Mesothelial cell of epicardium (in vitro differentiated cells): ENCODE measurements at regions not wholly inside any gene's neighbourhood (a gene's known extent, or its start where the extent isn't known, plus 50 kb on each side); places are given as distances from the start of the nearest gene placed in this dataset.

Source experiments
- DNase-seq, 2 experiments: peaks; one replicate each; pipeline ENCODE4 v3.0.0; 2021; ENCODE audit warnings: low spot score in 2 of 2; ENCODE audit not compliant: unreplicated experiment in 2 of 2
- H3K27ac Mint-ChIP-seq: 2 replicates; pipeline ENCODE4 v1.8.0; 2021; ENCODE audit warnings: mixed read lengths
- H3K27me3 Mint-ChIP-seq: 2 replicates; pipeline ENCODE4 v1.8.0; 2021; ENCODE audit warnings: low read depth, mixed read lengths
- H3K36me3 Mint-ChIP-seq: 2 replicates; pipeline ENCODE4 v1.8.0; 2021; ENCODE audit warnings: mixed read lengths
- H3K4me1 Mint-ChIP-seq: 2 replicates; pipeline ENCODE4 v1.8.0; 2021; ENCODE audit warnings: mixed read lengths
- H3K4me3 Mint-ChIP-seq: 2 replicates; pipeline ENCODE4 v1.8.0; 2021; ENCODE audit warnings: mild to moderate bottlenecking, moderate library complexity, mixed read lengths
- H3K9me3 Mint-ChIP-seq: 2 replicates; pipeline ENCODE4 v1.8.0; 2021; ENCODE audit warnings: mixed read lengths
- TF ChIP-seq, protein P1 (sequence below): fragments of 200-600 bp; sonication (generic); IDR thresholded peaks from one replicate; pipeline ENCODE4 v1.5.0; 2021; ENCODE audit warnings: antibody characterized with exemption; ENCODE audit not compliant: unreplicated experiment

DNA sequence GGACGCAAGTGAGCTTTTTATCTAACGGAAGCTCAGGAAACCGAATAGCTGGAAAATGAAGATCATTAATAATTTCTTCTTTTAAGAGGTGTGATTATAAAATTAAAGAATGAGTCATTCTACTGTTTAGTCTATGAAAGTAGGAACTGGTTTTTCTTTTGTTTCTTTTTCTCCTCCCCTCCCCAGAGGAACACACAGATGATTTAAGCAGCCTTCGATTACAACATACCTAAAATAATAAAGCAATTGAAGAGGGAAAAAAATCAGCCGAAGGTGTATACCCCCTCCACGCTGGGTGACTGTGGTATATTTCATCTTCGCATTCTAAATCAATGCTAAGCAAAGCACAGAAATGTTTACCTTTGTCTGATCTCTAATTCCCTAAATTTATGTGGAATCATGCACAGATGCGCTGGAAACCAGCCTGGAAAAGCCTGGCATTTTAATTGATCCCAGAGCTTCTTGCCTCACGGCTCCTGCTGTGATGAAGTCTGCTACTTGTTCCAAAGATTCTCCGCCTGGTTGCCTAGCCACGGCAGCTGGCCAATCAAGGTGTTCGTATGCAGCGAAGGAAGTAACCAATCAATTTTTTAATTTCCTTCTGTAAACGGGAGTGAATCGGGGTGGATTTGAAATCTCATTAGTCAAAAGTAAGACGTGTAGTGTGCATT, 133.9 kb downstream of the FANCF start:
- Mint-ChIP-seq H3K4me3 (peak overlapping the region; percentile 18), H3K36me3 (no peaks in the 10 kb centered on the region), H3K4me1 (peaks cover 28% of the 10 kb centered on the region), H3K27me3 (no peaks in the 10 kb centered on the region), H3K27ac (peak overlapping the region; percentile 71), H3K9me3 (peaks cover 3% of the 10 kb centered on the region)
- TF ChIP-seq, protein P1, sequence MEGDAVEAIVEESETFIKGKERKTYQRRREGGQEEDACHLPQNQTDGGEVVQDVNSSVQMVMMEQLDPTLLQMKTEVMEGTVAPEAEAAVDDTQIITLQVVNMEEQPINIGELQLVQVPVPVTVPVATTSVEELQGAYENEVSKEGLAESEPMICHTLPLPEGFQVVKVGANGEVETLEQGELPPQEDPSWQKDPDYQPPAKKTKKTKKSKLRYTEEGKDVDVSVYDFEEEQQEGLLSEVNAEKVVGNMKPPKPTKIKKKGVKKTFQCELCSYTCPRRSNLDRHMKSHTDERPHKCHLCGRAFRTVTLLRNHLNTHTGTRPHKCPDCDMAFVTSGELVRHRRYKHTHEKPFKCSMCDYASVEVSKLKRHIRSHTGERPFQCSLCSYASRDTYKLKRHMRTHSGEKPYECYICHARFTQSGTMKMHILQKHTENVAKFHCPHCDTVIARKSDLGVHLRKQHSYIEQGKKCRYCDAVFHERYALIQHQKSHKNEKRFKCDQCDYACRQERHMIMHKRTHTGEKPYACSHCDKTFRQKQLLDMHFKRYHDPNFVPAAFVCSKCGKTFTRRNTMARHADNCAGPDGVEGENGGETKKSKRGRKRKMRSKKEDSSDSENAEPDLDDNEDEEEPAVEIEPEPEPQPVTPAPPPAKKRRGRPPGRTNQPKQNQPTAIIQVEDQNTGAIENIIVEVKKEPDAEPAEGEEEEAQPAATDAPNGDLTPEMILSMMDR, result no peak
- DNase-seq, result peak in 1 of 2 experiments; percentile 49

DNA sequence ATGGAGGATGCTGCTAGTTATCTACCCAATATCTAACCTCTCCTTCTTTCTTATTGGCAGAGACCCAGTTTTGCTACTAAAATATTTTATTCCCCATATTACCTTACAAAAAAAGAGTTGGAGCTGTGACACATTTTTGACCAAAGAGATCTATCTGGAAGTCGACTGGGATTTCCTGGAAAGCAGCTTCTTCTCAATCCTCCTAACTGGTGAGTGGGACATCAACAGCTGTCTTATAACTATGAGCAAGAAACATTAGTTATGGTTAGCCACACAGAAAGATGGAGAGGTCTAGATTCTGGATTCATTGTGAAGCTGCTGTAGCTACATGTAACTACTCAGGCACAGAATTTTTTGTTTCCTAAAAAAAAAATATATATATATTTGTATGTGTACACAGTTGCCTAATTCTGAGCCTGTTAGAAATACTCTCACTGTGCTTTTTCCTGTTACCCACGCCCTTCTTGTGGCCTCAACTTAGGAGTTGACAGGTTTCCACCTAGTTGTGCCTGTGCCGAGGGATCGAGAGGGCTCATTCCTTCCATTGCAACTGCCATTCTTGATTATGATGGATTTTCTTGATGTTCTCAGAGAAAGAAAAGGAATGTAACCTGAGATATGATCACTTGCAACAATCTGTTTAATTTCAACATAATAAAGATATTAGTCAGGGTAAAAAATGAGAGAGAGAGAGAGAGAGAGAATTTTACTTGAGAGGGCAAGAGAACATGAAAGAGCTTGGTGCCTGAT, 142.0 kb downstream of the SLC17A6 start:
- H3K4me1 Mint-ChIP-seq, result peaks cover 37% of the 10 kb centered on the region
- DNase-seq, result no peak
- peaks cover 19% of the 10 kb centered on the region for H3K9me3 Mint-ChIP-seq
- peak overlapping the region; percentile 83 for H3K27ac Mint-ChIP-seq
- TF ChIP-seq, protein P1, result no peak
- H3K27me3 Mint-ChIP-seq, result no peaks in the 10 kb centered on the region
- no peak overlapping the region for H3K4me3 Mint-ChIP-seq
- no peaks in the 10 kb centered on the region for H3K36me3 Mint-ChIP-seq

DNA sequence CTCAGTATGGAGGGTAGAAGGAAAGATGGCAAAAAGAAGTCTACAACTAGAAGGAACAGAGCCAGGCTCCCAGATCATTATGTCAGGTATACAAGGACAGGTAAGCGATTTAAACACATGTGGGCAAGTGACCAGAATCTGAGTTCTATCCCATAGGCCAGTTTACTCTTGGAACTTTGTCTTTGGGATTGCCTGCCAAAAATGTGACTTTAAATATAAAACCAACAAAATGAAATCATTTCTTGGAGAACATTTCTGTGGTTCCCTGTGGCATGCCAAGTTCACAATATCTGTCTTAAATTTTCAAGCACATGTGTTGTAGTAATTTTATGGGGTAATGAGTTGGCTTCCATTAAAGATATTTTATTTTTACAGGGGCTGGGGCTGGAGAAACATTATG, 141.0 kb downstream of the SLC17A6 start:
- TF ChIP-seq, protein P1, result no peak
- H3K4me3 Mint-ChIP-seq, result no peak overlapping the region
- no peaks in the 10 kb centered on the region for H3K27me3 Mint-ChIP-seq
- no peak for DNase-seq
- H3K27ac Mint-ChIP-seq, result peak overlapping the region; percentile 52
- H3K4me1 Mint-ChIP-seq, result peaks cover 37% of the 10 kb centered on the region
- H3K9me3 Mint-ChIP-seq, result peaks cover 18% of the 10 kb centered on the region
- no peaks in the 10 kb centered on the region for H3K36me3 Mint-ChIP-seq

DNA sequence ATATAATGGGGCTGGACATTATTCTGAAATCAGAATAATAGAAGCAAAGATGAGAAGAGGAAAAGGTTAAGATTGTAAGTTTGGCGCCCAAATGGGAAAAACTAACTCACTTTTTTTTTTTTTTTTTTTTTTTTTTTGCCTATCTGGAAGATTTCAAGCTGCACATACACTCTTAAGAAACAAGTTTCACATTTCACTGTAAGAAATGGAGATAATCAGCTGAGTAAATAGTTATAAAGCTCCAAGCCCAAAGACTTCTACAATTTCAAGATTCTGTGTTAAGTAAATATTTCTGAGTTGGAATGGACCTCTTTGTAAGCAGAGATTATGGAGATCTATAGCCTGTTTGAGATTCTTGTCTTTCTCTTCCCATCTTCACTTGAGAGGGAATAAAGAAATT, 140.0 kb downstream of the SLC17A6 start:
- Mint-ChIP-seq H3K27ac (no peak overlapping the region), H3K4me1 (peaks cover 39% of the 10 kb centered on the region), H3K36me3 (no peaks in the 10 kb centered on the region), H3K9me3 (peaks cover 18% of the 10 kb centered on the region), H3K27me3 (no peaks in the 10 kb centered on the region), H3K4me3 (no peak overlapping the region)
- no peak for DNase-seq
- TF ChIP-seq, protein P1, result no peak

DNA sequence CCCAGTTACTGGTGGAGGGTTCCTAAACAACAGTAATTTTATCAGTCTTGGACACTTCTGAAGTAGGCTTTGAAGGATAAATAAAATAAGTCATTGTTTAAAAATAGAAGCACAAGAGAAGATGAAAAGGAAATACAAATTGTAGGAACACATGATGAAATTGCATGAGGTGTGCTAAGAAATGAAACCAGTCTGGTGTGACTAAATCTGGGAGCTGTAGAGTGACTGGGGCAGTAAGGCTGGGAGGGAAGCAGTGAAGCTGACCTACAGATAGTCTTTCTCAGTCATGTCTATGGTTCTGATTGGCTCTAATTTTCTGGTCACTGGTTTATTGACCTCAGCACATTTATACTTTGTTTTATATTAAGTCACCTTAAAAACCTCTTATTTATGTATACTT, 139.1 kb downstream of the SLC17A6 start:
- TF ChIP-seq, protein P1, result no peak
- Mint-ChIP-seq H3K27me3 (no peaks in the 10 kb centered on the region), H3K27ac (no peak overlapping the region), H3K36me3 (no peaks in the 10 kb centered on the region), H3K9me3 (peaks cover 14% of the 10 kb centered on the region), H3K4me1 (peaks cover 39% of the 10 kb centered on the region), H3K4me3 (no peak overlapping the region)
- DNase-seq, result no peak
